NCI-H146 (cell line): ENCODE measurements at regions not wholly inside any gene's neighbourhood (a gene's known extent, or its start where the extent isn't known, plus 50 kb on each side); places are given as distances from the start of the nearest gene placed in this dataset.

Experiments
- DNase-seq: peaks from one replicate; lab custom pipeline; 2025; lab: John Stamatoyannopoulos, UW

GRCh38 chr16:64410306-64410705, 711.6 kb downstream of the CDH11 start:
- DNase-seq: no peak

GRCh38 chr16:64409783-64410210, 712.1 kb downstream of the CDH11 start:
- DNase-seq: no peak

GRCh38 chr16:64408699-64409098, 713.2 kb downstream of the CDH11 start:
- DNase-seq: no peak

- DNase-seq: no peak
Observed at GRCh38 chr16:64406770-64407181, 715.1 kb downstream of the CDH11 start.

- no peak for DNase-seq
Observed at GRCh38 chr16:64403352-64403751, 718.5 kb downstream of the CDH11 start.

- DNase-seq: no peak
Observed at GRCh38 chr16:64398793-64399192, 723.1 kb downstream of the CDH11 start.

GRCh38 chr16:64397945-64398508, 723.8 kb downstream of the CDH11 start:
- DNase-seq: no peak

GRCh38 chr16:64397042-64397441, 724.8 kb downstream of the CDH11 start:
- no peak for DNase-seq

GRCh38 chr16:64394061-64394460, 727.8 kb downstream of the CDH11 start:
- no peak for DNase-seq

- no peak for DNase-seq
Observed at GRCh38 chr16:64392456-64392855, 729.4 kb downstream of the CDH11 start.

GRCh38 chr16:64391063-64391600, 730.7 kb downstream of the CDH11 start:
- DNase-seq: no peak

GRCh38 chr16:64390102-64390501, 731.8 kb downstream of the CDH11 start:
- no peak for DNase-seq

GRCh38 chr16:64384636-64385035, 737.2 kb downstream of the CDH11 start:
- no peak for DNase-seq

- DNase-seq: no peak
Observed at GRCh38 chr16:64381979-64382378, 739.9 kb downstream of the CDH11 start.

- no peak for DNase-seq
Observed at GRCh38 chr16:64380751-64381150, 741.1 kb downstream of the CDH11 start.

GRCh38 chr16:64375391-64375980, 746.4 kb downstream of the CDH11 start:
- DNase-seq: no peak

GRCh38 chr16:64370112-64370511, 751.8 kb downstream of the CDH11 start:
- no peak for DNase-seq

- DNase-seq: no peak
Observed at GRCh38 chr16:64365448-64365931, 756.4 kb downstream of the CDH11 start.

GRCh38 chr16:64364894-64365293, 757.0 kb downstream of the CDH11 start:
- DNase-seq: no peak

- DNase-seq: no peak
Observed at GRCh38 chr16:64364416-64364815, 757.4 kb downstream of the CDH11 start.

- DNase-seq: no peak
Observed at GRCh38 chr16:64364016-64364415, 757.8 kb downstream of the CDH11 start.

GRCh38 chr16:64363039-64363438, 758.8 kb downstream of the CDH11 start:
- no peak for DNase-seq

GRCh38 chr16:64362193-64362592, 759.7 kb downstream of the CDH11 start:
- no peak for DNase-seq

GRCh38 chr16:64361753-64362152, 760.1 kb downstream of the CDH11 start:
- DNase-seq: no peak
